ENCODE measurements at regions not wholly inside any gene's neighbourhood (a gene's known extent, or its start where the extent isn't known, plus 50 kb on each side); places are given as distances from the start of the nearest gene placed in this dataset.

DNA sequence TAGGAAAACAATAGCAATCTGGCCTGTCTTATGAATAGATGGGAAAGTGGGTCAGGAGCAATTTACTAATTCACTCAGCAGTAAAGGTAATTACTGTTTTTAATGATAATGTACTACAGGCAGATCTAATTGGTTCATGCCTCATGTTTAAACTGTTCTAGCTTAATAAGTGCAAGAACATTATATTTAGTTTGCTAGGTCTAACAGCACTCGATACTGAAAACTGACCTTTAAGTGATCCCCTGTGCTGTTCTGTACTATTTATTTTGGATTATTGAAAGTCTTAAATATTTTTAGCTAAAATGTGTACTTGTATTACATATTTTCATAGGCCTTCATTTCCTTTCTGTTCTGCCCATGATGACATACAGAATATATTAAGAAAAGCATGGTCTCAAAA lies 998.0 kb upstream of the GJE1 start:
- Mint-ChIP-seq H3K4me3 (ENCODE audit: unreplicated experiment) (no peak overlapping the region), H3K9me3 (ENCODE audit: unreplicated experiment) (peaks cover 3% of the 10 kb centered on the region), H3K36me3 (ENCODE audit: unreplicated experiment) (no peaks in the 10 kb centered on the region), H3K27me3 (ENCODE audit: unreplicated experiment) (no peaks in the 10 kb centered on the region), H3K27ac (ENCODE audit: unreplicated experiment) (peak overlapping the region; percentile 61), H3K4me1 (ENCODE audit: unreplicated experiment) (peaks cover 30% of the 10 kb centered on the region)
- TF ChIP-seq, protein P1, sequence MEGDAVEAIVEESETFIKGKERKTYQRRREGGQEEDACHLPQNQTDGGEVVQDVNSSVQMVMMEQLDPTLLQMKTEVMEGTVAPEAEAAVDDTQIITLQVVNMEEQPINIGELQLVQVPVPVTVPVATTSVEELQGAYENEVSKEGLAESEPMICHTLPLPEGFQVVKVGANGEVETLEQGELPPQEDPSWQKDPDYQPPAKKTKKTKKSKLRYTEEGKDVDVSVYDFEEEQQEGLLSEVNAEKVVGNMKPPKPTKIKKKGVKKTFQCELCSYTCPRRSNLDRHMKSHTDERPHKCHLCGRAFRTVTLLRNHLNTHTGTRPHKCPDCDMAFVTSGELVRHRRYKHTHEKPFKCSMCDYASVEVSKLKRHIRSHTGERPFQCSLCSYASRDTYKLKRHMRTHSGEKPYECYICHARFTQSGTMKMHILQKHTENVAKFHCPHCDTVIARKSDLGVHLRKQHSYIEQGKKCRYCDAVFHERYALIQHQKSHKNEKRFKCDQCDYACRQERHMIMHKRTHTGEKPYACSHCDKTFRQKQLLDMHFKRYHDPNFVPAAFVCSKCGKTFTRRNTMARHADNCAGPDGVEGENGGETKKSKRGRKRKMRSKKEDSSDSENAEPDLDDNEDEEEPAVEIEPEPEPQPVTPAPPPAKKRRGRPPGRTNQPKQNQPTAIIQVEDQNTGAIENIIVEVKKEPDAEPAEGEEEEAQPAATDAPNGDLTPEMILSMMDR (IDR thresholded peaks at IDR 0.05) = no peak
- DNase-seq (ENCODE audit: extremely low spot score, unreplicated experiment) = no peak

DNA sequence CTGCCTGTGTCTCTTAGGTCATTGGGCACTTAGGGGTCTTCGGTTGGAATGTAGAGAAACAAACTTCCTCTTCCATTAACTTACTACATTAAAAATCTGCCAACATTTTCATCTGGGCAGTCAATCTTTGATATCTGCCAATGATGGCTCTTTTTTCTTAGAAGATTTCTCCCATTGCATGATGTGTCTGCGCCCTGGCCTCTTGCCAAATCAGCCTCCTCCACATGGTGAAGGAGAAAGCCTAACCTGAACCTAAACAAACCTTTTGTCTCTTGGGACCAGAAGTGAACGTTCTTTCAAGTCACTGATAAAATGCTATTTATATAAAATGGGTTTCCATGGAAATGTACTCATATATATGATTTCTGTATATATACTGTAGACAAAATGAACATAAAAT lies 998.9 kb upstream of the GJE1 start:
- H3K27me3 Mint-ChIP-seq (ENCODE audit: unreplicated experiment) = no peaks in the 10 kb centered on the region

DNA sequence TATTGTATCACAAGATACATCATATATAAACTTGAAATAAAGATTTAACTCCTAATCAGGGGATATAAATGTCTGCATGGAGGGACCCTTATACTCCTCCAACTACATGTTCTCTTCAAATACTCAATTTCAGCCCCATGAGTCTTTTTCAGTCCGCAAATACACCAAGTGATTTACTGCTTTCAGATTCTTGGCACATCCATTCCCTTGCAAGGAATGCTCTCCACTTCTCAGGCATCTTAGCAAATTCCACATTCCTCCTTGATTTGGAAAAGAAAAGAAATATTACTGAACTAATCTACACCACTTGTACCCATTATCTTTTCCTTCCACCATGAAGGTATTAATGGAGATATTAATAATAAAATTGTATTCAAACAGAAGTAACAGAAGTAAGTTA lies 999.4 kb upstream of the GJE1 start:
- TF ChIP-seq, protein P1 (IDR thresholded peaks at IDR 0.05) = no peak
- Mint-ChIP-seq H3K27me3 (ENCODE audit: unreplicated experiment) (no peaks in the 10 kb centered on the region), H3K4me1 (ENCODE audit: unreplicated experiment) (peaks cover 30% of the 10 kb centered on the region), H3K9me3 (ENCODE audit: unreplicated experiment) (peaks cover 3% of the 10 kb centered on the region), H3K36me3 (ENCODE audit: unreplicated experiment) (no peaks in the 10 kb centered on the region), H3K27ac (ENCODE audit: unreplicated experiment) (peak overlapping the region; percentile 61), H3K4me3 (ENCODE audit: unreplicated experiment) (no peak overlapping the region)
- DNase-seq (ENCODE audit: extremely low spot score, unreplicated experiment) = no peak

More for the DNA sequence above, 998.9 kb upstream of the GJE1 start:
- peak overlapping the region; percentile 61 for H3K27ac Mint-ChIP-seq (ENCODE audit: unreplicated experiment)
- DNase-seq (ENCODE audit: extremely low spot score, unreplicated experiment) = no peak
- peaks cover 30% of the 10 kb centered on the region for H3K4me1 Mint-ChIP-seq (ENCODE audit: unreplicated experiment)
- TF ChIP-seq, protein P1 (IDR thresholded peaks at IDR 0.05) = no peak
- no peak overlapping the region for H3K4me3 Mint-ChIP-seq (ENCODE audit: unreplicated experiment)
- H3K36me3 Mint-ChIP-seq (ENCODE audit: unreplicated experiment) = no peaks in the 10 kb centered on the region
- peaks cover 3% of the 10 kb centered on the region for H3K9me3 Mint-ChIP-seq (ENCODE audit: unreplicated experiment)

DNA sequence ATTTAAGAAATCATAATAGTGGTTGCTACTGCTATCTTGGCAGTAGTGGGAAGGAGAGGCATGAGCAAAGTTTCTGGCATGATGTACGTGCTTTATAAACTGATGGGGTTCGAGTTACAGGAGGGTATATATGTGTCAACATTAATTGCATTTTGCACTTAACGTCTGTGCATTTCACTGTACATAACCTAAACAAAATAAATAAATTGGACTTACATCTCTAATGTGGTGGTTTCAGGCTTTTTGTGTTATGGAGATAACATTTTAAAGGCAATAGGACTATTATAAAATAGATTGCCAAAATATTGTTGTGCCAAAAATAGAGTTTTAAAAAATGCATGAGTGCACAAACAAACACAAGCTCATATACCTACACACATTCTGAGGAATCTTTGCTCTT lies 1001.1 kb upstream of the GJE1 start:
- no peaks in the 10 kb centered on the region for H3K36me3 Mint-ChIP-seq (ENCODE audit: unreplicated experiment)
- peaks cover 30% of the 10 kb centered on the region for H3K4me1 Mint-ChIP-seq (ENCODE audit: unreplicated experiment)
- no peak overlapping the region for H3K27ac Mint-ChIP-seq (ENCODE audit: unreplicated experiment)
- no peaks in the 10 kb centered on the region for H3K27me3 Mint-ChIP-seq (ENCODE audit: unreplicated experiment)
- DNase-seq (ENCODE audit: extremely low spot score, unreplicated experiment) = no peak
- TF ChIP-seq, protein P1 (IDR thresholded peaks at IDR 0.05) = no peak
- no peak overlapping the region for H3K4me3 Mint-ChIP-seq (ENCODE audit: unreplicated experiment)
- peaks cover 3% of the 10 kb centered on the region for H3K9me3 Mint-ChIP-seq (ENCODE audit: unreplicated experiment)

DNA sequence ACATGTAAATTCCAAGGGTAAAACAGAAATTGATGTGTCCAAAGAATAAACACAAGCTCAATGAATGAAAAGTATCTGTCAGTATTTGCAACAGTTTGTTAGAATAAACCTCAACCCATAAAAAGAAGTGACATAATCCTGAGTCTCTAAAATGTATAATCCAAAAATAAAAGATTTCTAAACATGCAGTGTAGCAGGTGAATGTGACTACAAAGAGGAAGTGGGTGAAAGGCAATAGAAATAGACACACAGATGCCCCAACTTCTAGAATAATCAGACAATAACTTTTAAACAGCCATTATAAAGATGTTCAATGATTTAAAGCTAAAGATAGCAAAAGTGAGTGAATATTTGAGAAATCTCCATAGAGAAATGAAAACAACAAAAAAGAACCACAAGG lies 1009.2 kb upstream of the GJE1 start:
- no peaks in the 10 kb centered on the region for H3K36me3 Mint-ChIP-seq (ENCODE audit: unreplicated experiment)
- H3K27me3 Mint-ChIP-seq (ENCODE audit: unreplicated experiment) = no peaks in the 10 kb centered on the region
- TF ChIP-seq, protein P1 (IDR thresholded peaks at IDR 0.05) = no peak
- peaks cover 5% of the 10 kb centered on the region for H3K4me1 Mint-ChIP-seq (ENCODE audit: unreplicated experiment)
- no peak overlapping the region for H3K4me3 Mint-ChIP-seq (ENCODE audit: unreplicated experiment)
- no peak for DNase-seq (ENCODE audit: extremely low spot score, unreplicated experiment)
- peaks cover 4% of the 10 kb centered on the region for H3K9me3 Mint-ChIP-seq (ENCODE audit: unreplicated experiment)
- peak overlapping the region; percentile 11 for H3K27ac Mint-ChIP-seq (ENCODE audit: unreplicated experiment)

Measured in osteocyte (in vitro differentiated cells).